Kidney epithelial cell (primary cell): ENCODE measurements at regions not wholly inside any gene's neighbourhood (a gene's known extent, or its start where the extent isn't known, plus 50 kb on each side); places are given as distances from the start of the nearest gene placed in this dataset.

ENCODE experiments used
- DNase-seq: peaks from one replicate; pipeline ENCODE4 v3.0.0-alpha.2; 2010; ENCODE audit warnings: low read depth
- H3K27me3 ChIP-seq: 2 replicates; pipeline ENCODE4 v1.6.0; 2011; ENCODE audit warnings: low read length; ENCODE audit not compliant: control insufficient read depth, insufficient read depth
- H3K36me3 ChIP-seq: 2 replicates; pipeline ENCODE4 v1.5.1; 2011; ENCODE audit warnings: low read length; ENCODE audit not compliant: control insufficient read depth, insufficient read depth
- H3K4me3 ChIP-seq: 2 replicates; pipeline ENCODE4 v1.5.1; 2011; ENCODE audit warnings: low read depth, mild to moderate bottlenecking, control low read depth, low read length
- CTCF ChIP-seq: IDR thresholded peaks from 2 replicates; pipeline ENCODE4 v1.5.1; 2011; ENCODE audit warnings: mild to moderate bottlenecking, moderate library complexity, low read length, control low read depth, inconsistent platforms; ENCODE audit not compliant: insufficient read depth, poor library complexity, severe bottlenecking

- no peak for DNase-seq
- no peak overlapping the region for H3K4me3 ChIP-seq
These were observed 207.5 kb downstream of the KCNRG start for GRCh38 chr13:50222569-50223332.

DNA sequence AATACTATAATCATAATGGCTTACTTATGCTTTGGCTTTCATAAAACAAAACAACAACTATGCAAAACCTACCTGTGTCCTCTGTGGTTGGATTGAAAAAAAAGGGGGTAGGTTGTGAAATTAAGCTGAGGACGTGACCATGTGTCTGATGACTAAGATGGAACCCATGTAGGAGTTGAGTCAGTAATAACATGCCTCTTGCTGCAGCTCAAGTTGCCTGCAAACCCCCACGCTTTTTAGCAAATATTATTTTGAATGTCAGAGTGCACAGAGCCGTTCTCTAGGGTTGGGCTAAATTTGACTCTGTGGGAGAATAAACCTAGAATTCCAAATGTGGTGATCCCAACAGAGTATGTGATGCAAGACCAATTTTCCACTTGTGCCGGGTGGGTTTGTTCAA, 209.3 kb downstream of the KCNRG start:
- no peak overlapping the region for H3K4me3 ChIP-seq
- H3K36me3 ChIP-seq: no peaks in the 10 kb centered on the region
- DNase-seq: no peak
- no peaks in the 10 kb centered on the region for H3K27me3 ChIP-seq
- TF ChIP-seq CTCF: no peak

More at GRCh38 chr13:50222569-50223332, 207.5 kb downstream of the KCNRG start:
- TF ChIP-seq CTCF: no peak
- Histone ChIP-seq H3K36me3 (no peaks in the 10 kb centered on the region), H3K27me3 (no peaks in the 10 kb centered on the region)

- no peak overlapping the region for H3K4me3 ChIP-seq
- TF ChIP-seq CTCF: no peak
- no peaks in the 10 kb centered on the region for H3K36me3 ChIP-seq
- H3K27me3 ChIP-seq: no peaks in the 10 kb centered on the region
- no peak for DNase-seq
These were observed 210.2 kb downstream of the KCNRG start for GRCh38 chr13:50225193-50226155.

DNA sequence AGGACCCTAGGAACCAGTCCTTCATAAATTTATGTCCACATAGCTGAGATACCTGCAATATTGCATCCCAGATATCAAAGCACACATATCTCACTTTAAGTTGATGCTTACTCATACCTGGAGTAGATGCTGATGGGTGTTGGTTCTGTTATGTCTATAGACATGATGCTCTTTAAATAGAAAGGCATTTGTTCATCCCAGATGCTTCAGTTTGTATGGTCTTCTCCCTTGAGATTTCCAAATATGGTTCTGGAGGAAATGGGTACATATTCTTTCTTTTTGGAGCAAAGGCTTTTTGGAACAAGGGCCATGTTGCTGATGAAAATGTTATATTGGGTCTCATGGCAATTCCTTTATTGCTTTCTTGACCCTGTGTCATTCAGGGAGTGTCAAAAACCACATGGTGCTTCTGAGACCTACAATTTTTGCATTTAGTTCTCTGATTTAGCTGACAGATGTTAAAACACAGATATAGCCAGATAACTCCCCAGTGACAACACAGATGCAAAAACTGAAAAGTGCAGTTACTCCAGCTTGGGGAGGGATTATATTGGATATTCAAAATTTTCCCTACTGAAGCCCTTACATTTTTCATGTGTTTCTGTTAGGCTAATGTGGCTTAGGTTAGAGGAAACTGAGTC, 211.4 kb downstream of the KCNRG start:
- TF ChIP-seq CTCF: no peak
- Histone ChIP-seq H3K36me3 (no peaks in the 10 kb centered on the region), H3K27me3 (no peaks in the 10 kb centered on the region), H3K4me3 (no peak overlapping the region)
- DNase-seq: no peak

- no peaks in the 10 kb centered on the region for H3K27me3 ChIP-seq
- no peak overlapping the region for H3K4me3 ChIP-seq
- TF ChIP-seq CTCF: no peak
- DNase-seq: no peak
- H3K36me3 ChIP-seq: no peaks in the 10 kb centered on the region
These were observed 212.1 kb downstream of the KCNRG start for GRCh38 chr13:50227361-50227760.
